ENCODE measurements at regions not wholly inside any gene's neighbourhood (a gene's known extent, or its start where the extent isn't known, plus 50 kb on each side); places are given as distances from the start of the nearest gene placed in this dataset.

DNA sequence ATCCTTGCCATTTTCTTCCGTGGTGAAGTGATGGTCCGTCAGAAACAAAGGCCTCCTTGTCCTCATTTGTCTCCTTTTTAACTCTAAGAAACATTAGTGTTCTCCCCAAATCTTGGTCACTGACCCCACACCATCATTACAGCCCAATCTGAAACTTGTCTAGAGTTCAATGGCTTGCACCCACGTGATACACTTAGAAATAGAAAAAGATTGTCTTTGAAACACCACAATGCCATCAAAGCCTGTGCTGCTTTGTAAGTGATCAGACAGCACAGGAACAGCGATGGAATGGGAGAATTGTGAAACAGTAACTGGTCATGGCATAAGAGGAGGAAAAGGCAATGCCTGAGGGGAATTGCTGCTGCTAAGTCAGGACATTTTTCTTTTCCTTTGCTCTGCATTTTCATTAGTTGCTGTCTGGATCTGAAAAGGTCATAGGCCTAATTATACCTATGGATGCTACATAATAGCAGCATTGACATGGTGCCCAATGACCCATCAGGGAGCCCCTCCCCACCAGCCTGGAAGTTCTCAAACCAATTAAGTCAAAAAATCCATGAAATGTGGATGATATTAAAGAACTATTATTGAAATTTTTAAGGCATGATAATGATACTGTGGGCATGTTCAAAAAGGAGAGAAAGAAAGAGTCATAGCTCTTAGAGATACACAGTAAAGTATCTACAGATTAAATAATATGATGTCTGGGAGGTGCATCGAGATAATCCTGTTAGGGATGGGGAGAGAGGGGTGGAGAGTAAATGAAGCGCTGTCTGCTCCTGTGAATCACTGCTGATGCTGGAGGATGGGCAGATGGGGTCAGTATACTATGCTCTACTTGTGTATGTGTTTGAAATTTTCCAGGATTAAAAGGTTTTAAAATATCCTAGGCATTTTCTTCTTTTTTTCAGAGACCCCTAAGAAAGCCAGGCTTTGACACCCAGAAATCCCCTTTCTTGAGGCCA lies 83.6 kb downstream of the ENC1 start:
- no peak overlapping the region for H3K4me3 ChIP-seq (ENCODE audit: extremely low read depth in 1 of 4, insufficient read depth in 2 of 4, low read depth in 3 of 4, low read length in 4 of 4)
- H3K36me3 ChIP-seq (ENCODE audit: control insufficient read depth in 2 of 4, insufficient read depth in 4 of 4, low read length in 3 of 4), result no peaks in the 10 kb centered on the region
- H3K4me2 ChIP-seq (ENCODE audit: insufficient read depth in 1 of 2, low read depth in 2 of 2, low read length in 2 of 2), result no peak overlapping the region
- CTCF ChIA-PET (ENCODE audit: partially characterized antibody), result interaction anchor here (1.2 kb wide), 2 partner anchors 9 to 19 kb away, joined by 3 read pairs; no protein-coding TSS in a partner anchor
- H2BK20ac ChIP-seq (ENCODE audit: low read length), result no peak overlapping the region; the same call in 1 of the 2 replicates
- FAIRE-seq (no peak), DNase-seq (ENCODE audit: low read depth in 1 of 2, low spot score in 2 of 2) (no peak)
- H2BK120ac ChIP-seq (replicated peaks; ENCODE audit: low read depth, low read length), result no peak overlapping the region
- H3K9me3 ChIP-seq (ENCODE audit: insufficient read depth in 2 of 2, low read depth in 1 of 2, low read length in 1 of 2), result no peaks in the 10 kb centered on the region
- no peak overlapping the region for H3K27ac ChIP-seq (ENCODE audit: low read depth, low read length)
- H3K27me3 ChIP-seq (replicated peaks in 1 of 4; ENCODE audit: control insufficient read depth in 3 of 4, extremely low read depth in 1 of 4, insufficient read depth in 3 of 4, low read length in 3 of 4), result 0 out of 7 replicates have a peak, but pooled peaks cover 0 to 3% (median 0%) of the 10 kb centered on the region in 4 experiments
- no peak overlapping the region for H2BK15ac ChIP-seq (ENCODE audit: low read length)
- no peak overlapping the region for H3K56ac ChIP-seq (replicated peaks; ENCODE audit: insufficient read length, low read depth, low read length)
- H3K23ac ChIP-seq (ENCODE audit: insufficient read length), result no peak overlapping the region
- no peak overlapping the region for H4K5ac ChIP-seq (ENCODE audit: insufficient read length, low read depth, low read length)
- TF ChIP-seq, protein P1, sequence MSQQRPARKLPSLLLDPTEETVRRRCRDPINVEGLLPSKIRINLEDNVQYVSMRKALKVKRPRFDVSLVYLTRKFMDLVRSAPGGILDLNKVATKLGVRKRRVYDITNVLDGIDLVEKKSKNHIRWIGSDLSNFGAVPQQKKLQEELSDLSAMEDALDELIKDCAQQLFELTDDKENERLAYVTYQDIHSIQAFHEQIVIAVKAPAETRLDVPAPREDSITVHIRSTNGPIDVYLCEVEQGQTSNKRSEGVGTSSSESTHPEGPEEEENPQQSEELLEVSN (IDR thresholded peaks at IDR 0.05), result no peak
- TF ChIP-seq HDAC6 (IDR thresholded peaks at IDR 0.05; ENCODE audit: low read depth, low read length) (no peak), POU5F1 (IDR thresholded peaks at IDR 0.05; ENCODE audit: low read depth, low read length) (no peak), TCF12 (IDR thresholded peaks at IDR 0.05; ENCODE audit: low read depth, low read length) (no peak), POLR2A (IDR thresholded peaks at IDR 0.05; ENCODE audit: control extremely low read depth in 1 of 2, low read depth in 2 of 2, low read length in 2 of 2) (no peak), TAF1 (IDR thresholded peaks at IDR 0.05; ENCODE audit: low read depth, low read length) (no peak), SRF (IDR thresholded peaks at IDR 0.05; ENCODE audit: low read depth, low read length) (no peak)
- no peaks in the 10 kb centered on the region for H3K79me1 ChIP-seq (ENCODE audit: low read depth, low read length)
- H3K14ac ChIP-seq (ENCODE audit: insufficient read length), result no peak overlapping the region
- no peak overlapping the region for H3K9ac ChIP-seq (replicated peaks in 1 of 4; ENCODE audit: extremely low read depth in 1 of 4, low read depth in 3 of 4, low read length in 3 of 4)
- no peak overlapping the region for H4K91ac ChIP-seq (replicated peaks; ENCODE audit: insufficient read length, low read length)
- peaks cover 0 to 3% (median 0%) of the 10 kb centered on the region in 4 experiments; a peak in 1 of 7 replicates for H3K4me1 ChIP-seq (replicated peaks in 1 of 4; ENCODE audit: control insufficient read depth in 3 of 4, insufficient read depth in 4 of 4, low read length in 3 of 4)
- H3K18ac ChIP-seq (ENCODE audit: extremely low read depth, low read length), result no peak overlapping the region
- H3K79me2 ChIP-seq (ENCODE audit: control insufficient read depth in 1 of 2, insufficient read depth in 2 of 2, low read length in 2 of 2), result no peaks in the 10 kb centered on the region
- no peak overlapping the region for H3K4ac ChIP-seq (replicated peaks; ENCODE audit: insufficient read length, low read depth, low read length)
- no peak overlapping the region; the same call in 1 of the 2 replicates for H2BK5ac ChIP-seq (ENCODE audit: low read depth, low read length)
- no peak overlapping the region for H4K8ac ChIP-seq (ENCODE audit: extremely low read depth, insufficient read depth, low read length)
- H2BK12ac ChIP-seq (ENCODE audit: low read depth, low read length), result no peak overlapping the region
- 91% methylated on average over 6 of the region's 6 CpGs; no CpG with 5 or more reads in 1 of the 2 experiments for WGBS, 2 experiments (ENCODE audit: extremely low coverage in 1 of 2, insufficient coverage in 1 of 2, insufficient read length in 1 of 2, insufficient replicate concordance in 2 of 2, low coverage in 1 of 2, low lambda C conversion rate in 2 of 2, missing lambda C conversion rate in 1 of 2)
- H3K23me2 ChIP-seq (ENCODE audit: low read depth, low read length), result no peaks in the 10 kb centered on the region
- H2AFZ ChIP-seq (ENCODE audit: low read length), result no peak overlapping the region
- no peak overlapping the region for H2AK5ac ChIP-seq (ENCODE audit: low read depth, low read length)
- POLR2A ChIA-PET (ENCODE audit: partially characterized antibody), result interaction anchor here (0.6 kb wide), 1 partner anchor 40 kb away, joined by 3 read pairs; no protein-coding TSS in a partner anchor
- H4K20me1 ChIP-seq (replicated peaks in 1 of 2; ENCODE audit: control insufficient read depth in 1 of 2, insufficient read depth in 2 of 2, low read length in 2 of 2), result no peaks in the 10 kb centered on the region
